Parathyroid adenoma (tissue), 2 donors: ENCODE measurements at regions not wholly inside any gene's neighbourhood (a gene's known extent, or its start where the extent isn't known, plus 50 kb on each side); places are given as distances from the start of the nearest gene placed in this dataset.

ENCODE experiments used
- H2AFZ ChIP-seq: fragments of 300-600 bp; sonication (generic); one replicate; pipeline ENCODE4 v1.7.0; 2017; ENCODE audit warnings: antibody characterized with exemption, mild to moderate bottlenecking
- H3K27ac ChIP-seq: fragments of 300-600 bp; sonication (generic); one replicate; pipeline ENCODE4 v1.7.0; 2017
- H3K27me3 ChIP-seq: fragments of 300-600 bp; sonication (generic); one replicate; pipeline ENCODE4 v1.7.0; 2017; ENCODE audit warnings: low read length; ENCODE audit not compliant: control insufficient read depth, insufficient read depth
- H3K36me3 ChIP-seq: fragments of 300-600 bp; sonication (generic); one replicate; pipeline ENCODE4 v1.7.0; 2017; ENCODE audit warnings: low read length; ENCODE audit not compliant: control insufficient read depth, insufficient read depth
- H3K4me1 ChIP-seq: fragments of 300-600 bp; sonication (generic); one replicate; pipeline ENCODE4 v1.7.0; 2017; ENCODE audit warnings: control low read depth
- H3K4me2 ChIP-seq: fragments of 300-600 bp; sonication (generic); one replicate; pipeline ENCODE4 v1.7.0; 2017; ENCODE audit warnings: low read length
- H3K4me3 ChIP-seq: fragments of 300-600 bp; sonication (generic); one replicate; pipeline ENCODE4 v1.7.0; 2017; ENCODE audit warnings: low read depth, low read length
- H3K79me2 ChIP-seq: fragments of 300-600 bp; sonication (generic); one replicate; pipeline ENCODE4 v1.7.0; 2017; ENCODE audit warnings: control low read depth
- H3K9ac ChIP-seq: fragments of 300-600 bp; sonication (generic); one replicate; pipeline ENCODE4 v1.7.0; 2017; ENCODE audit warnings: mild to moderate bottlenecking
- H3K9me3 ChIP-seq: fragments of 300-600 bp; sonication (generic); one replicate; pipeline ENCODE4 v1.7.0; 2017; ENCODE audit warnings: low read length; ENCODE audit not compliant: control insufficient read depth
- TF ChIP-seq, protein P1 (sequence below): fragments of 300-600 bp; sonication (generic); IDR thresholded peaks from one replicate; pipeline ENCODE4 v1.7.0; 2017; ENCODE audit warnings: antibody characterized with exemption, mild to moderate bottlenecking
- donor health status: primary hyperparathyroidism.

GRCh38 chr4:57491388-57491787, 381.2 kb upstream of the IGFBP7 start:
- Histone ChIP-seq H3K36me3 (no peaks in the 10 kb centered on the region), H3K4me2 (no peak overlapping the region), H3K4me3 (no peak overlapping the region), H2AFZ (no peak overlapping the region), H3K27ac (no peak overlapping the region), H3K4me1 (no peaks in the 10 kb centered on the region), H3K9me3 (no peaks in the 10 kb centered on the region), H3K79me2 (no peaks in the 10 kb centered on the region), H3K9ac (no peak overlapping the region), H3K27me3 (no peaks in the 10 kb centered on the region)
- TF ChIP-seq, protein P1, sequence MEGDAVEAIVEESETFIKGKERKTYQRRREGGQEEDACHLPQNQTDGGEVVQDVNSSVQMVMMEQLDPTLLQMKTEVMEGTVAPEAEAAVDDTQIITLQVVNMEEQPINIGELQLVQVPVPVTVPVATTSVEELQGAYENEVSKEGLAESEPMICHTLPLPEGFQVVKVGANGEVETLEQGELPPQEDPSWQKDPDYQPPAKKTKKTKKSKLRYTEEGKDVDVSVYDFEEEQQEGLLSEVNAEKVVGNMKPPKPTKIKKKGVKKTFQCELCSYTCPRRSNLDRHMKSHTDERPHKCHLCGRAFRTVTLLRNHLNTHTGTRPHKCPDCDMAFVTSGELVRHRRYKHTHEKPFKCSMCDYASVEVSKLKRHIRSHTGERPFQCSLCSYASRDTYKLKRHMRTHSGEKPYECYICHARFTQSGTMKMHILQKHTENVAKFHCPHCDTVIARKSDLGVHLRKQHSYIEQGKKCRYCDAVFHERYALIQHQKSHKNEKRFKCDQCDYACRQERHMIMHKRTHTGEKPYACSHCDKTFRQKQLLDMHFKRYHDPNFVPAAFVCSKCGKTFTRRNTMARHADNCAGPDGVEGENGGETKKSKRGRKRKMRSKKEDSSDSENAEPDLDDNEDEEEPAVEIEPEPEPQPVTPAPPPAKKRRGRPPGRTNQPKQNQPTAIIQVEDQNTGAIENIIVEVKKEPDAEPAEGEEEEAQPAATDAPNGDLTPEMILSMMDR = no peak

- Histone ChIP-seq H3K9ac (no peak overlapping the region), H3K4me2 (no peak overlapping the region), H3K27me3 (no peaks in the 10 kb centered on the region), H3K27ac (no peak overlapping the region), H3K4me1 (no peaks in the 10 kb centered on the region), H3K9me3 (no peaks in the 10 kb centered on the region), H3K79me2 (no peaks in the 10 kb centered on the region), H3K4me3 (no peak overlapping the region), H2AFZ (no peak overlapping the region), H3K36me3 (no peaks in the 10 kb centered on the region)
- TF ChIP-seq, protein P1 = no peak
Measured at GRCh38 chr4:57490520-57491255, 380.5 kb upstream of the IGFBP7 start.

GRCh38 chr4:57488366-57489162, 378.4 kb upstream of the IGFBP7 start:
- TF ChIP-seq, protein P1 = no peak
- Histone ChIP-seq H3K36me3 (no peaks in the 10 kb centered on the region), H3K4me3 (no peak overlapping the region), H3K9ac (no peak overlapping the region), H3K9me3 (no peaks in the 10 kb centered on the region), H3K79me2 (no peaks in the 10 kb centered on the region), H3K4me1 (no peaks in the 10 kb centered on the region), H2AFZ (no peak overlapping the region), H3K27ac (no peak overlapping the region), H3K4me2 (no peak overlapping the region), H3K27me3 (no peaks in the 10 kb centered on the region)

DNA sequence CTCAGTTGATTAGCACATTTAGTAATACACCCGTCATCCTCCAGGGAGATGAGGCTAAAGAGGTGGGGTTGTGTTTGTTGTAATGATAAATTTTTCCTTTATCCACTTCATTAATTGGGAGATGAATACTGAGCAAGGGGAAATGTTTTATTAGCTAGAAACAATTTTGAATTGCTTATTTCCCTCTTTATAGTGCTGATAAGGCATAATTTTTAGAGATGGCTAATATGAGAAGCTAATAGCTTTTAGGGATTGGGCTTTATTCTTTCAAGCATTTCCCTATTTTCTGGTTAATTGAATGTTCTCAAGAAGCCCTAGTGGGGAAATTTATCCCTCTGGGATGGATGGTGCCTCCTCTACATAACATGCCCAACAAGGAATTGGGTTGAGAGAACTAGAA, 365.2 kb upstream of the IGFBP7 start:
- H3K79me2 ChIP-seq = no peaks in the 10 kb centered on the region
- no peaks in the 10 kb centered on the region for H3K27me3 ChIP-seq
- H2AFZ ChIP-seq = no peak overlapping the region
- H3K36me3 ChIP-seq = no peaks in the 10 kb centered on the region
- H3K9ac ChIP-seq = no peak overlapping the region
- TF ChIP-seq, protein P1 = no peak
- no peak overlapping the region for H3K4me2 ChIP-seq
- H3K9me3 ChIP-seq = no peaks in the 10 kb centered on the region
- no peak overlapping the region for H3K4me3 ChIP-seq
- H3K27ac ChIP-seq = no peak overlapping the region
- no peaks in the 10 kb centered on the region for H3K4me1 ChIP-seq
